Stomach (tissue), 8 donors: ENCODE measurements at regions not wholly inside any gene's neighbourhood (a gene's known extent, or its start where the extent isn't known, plus 50 kb on each side); places are given as distances from the start of the nearest gene placed in this dataset.

ENCODE experiments used
- DNase-seq, 2 donors: peaks; one replicate each; pipeline versions ENCODE4 v3.0.0 to v3.0.0-alpha.2; 2013 to 2019
- H3K27ac ChIP-seq, 5 donors: fragments of 200-600 bp in 4 of 5; sonication (generic) in 4 of 5; one replicate each; pipeline ENCODE4 v1.5.1; 2013 to 2019; ENCODE audit warnings: mild to moderate bottlenecking in 1 of 5, moderate library complexity in 1 of 5
- H3K27me3 ChIP-seq, 3 donors: fragments of 200-600 bp; sonication (generic); one replicate each; pipeline ENCODE4 v1.5.1; 2017 to 2019; ENCODE audit warnings: mixed run types in 1 of 3
- H3K36me3 ChIP-seq, 4 donors: fragments of 200-600 bp; sonication (generic); 1 replicate in 3 of 4; 2 replicates in 1 of 4; pipeline ENCODE4 v1.5.1; 2016 to 2019
- H3K4me1 ChIP-seq, 4 donors: fragments of 200-600 bp; sonication (generic); one replicate each; pipeline ENCODE4 v1.5.1; 2016 to 2019
- H3K4me3 ChIP-seq, 4 donors: fragments of 200-600 bp; sonication (generic) in 3 of 4; one replicate each; pipeline ENCODE4 v1.5.1; 2016 to 2019; ENCODE audit warnings: mild to moderate bottlenecking in 1 of 4
- H3K9me3 ChIP-seq, 4 donors: fragments of 200-600 bp; sonication (generic); one replicate each; pipeline ENCODE4 v1.5.1; 2016 to 2019
- CTCF ChIP-seq, 7 experiments: fragments of 450-650 bp in 4 of 7; fragments of 200-600 bp in 3 of 7; sonication (generic) in 3 of 7; IDR thresholded peaks; one replicate each; pipeline ENCODE4 v1.5.1; 2016 to 2019; ENCODE audit warnings: antibody characterized with exemption in 7 of 7, control low read depth in 2 of 7, mild to moderate bottlenecking in 1 of 7
- EP300 ChIP-seq: sonication (generic); formaldehyde crosslinking; IDR thresholded peaks from one replicate; pipeline ENCODE4 v1.6.1; 2017; ENCODE audit warnings: antibody characterized with exemption
- POLR2A ChIP-seq, 4 donors: fragments of 450-650 bp; IDR thresholded peaks; one replicate each; pipeline ENCODE4 v1.6.1; 2016; ENCODE audit warnings: antibody characterized with exemption in 4 of 4, control low read depth in 2 of 4, mild to moderate bottlenecking in 1 of 4, moderate library complexity in 1 of 4
- POLR2AphosphoS5 ChIP-seq, 3 donors: sonication (generic); formaldehyde crosslinking; IDR thresholded peaks; one replicate each; pipeline ENCODE4 v1.6.1; 2016; ENCODE audit warnings: antibody characterized with exemption in 3 of 3
- WGBS, 5 donors: extraction: QIAGEN DNeasy Blood & Tissue Kit in 3 of 5; methylation state at CpG; one replicate each; pipeline versions ENCODE4 v1.1.5 to v1.1.7; 2013 to 2018; 5-methylcytosine and 5-hydroxymethylcytosine counted together
- intact Hi-C: fragments of 100-400 bp; cut with DNase I; formaldehyde crosslinking; loops from one replicate; pipeline ENCODE4 v1.15.1; 2023; ENCODE audit warnings: low total_unique reads
- donor health status: healthy with polysubstance abuse.
- donor health status: Bipolar disorder and iron deficiency.
- donor health status: healthy.

DNA sequence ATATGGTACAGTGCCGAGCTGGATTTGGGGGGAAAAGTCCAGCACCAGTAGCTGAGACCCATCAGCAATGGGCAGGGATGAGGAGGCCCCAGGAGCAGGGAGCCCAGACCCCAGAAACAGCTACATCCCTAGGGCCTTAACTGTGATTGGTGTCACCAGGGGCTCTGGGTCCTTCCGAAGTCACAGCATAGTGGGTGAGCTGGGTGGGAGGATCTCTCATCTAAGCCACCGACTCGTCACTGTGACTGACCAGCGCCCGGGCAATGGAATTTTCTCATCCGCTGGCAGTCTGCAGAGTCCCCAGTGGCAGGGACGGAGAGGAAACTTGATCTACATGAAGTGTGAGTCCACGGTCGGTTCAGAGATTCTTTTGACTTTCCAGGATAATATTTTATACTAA, 186.5 kb downstream of the SH3BP4 start:
- Histone ChIP-seq H3K27ac (no peak overlapping the region), H3K27me3 (no peaks in the 10 kb centered on the region), H3K4me3 (no peak overlapping the region), H3K4me1 (peaks cover 0 to 4% (median 0%) of the 10 kb centered on the region in 4 donors), H3K36me3 (no peaks in the 10 kb centered on the region), H3K9me3 (no peaks in the 10 kb centered on the region)
- no peak for DNase-seq
- TF ChIP-seq EP300: no peak
- no peak for TF ChIP-seq POLR2A (IDR thresholded peaks at IDR 0.05)
- no peak for TF ChIP-seq CTCF (IDR thresholded peaks at IDR 0.05)
- TF ChIP-seq POLR2AphosphoS5 (IDR thresholded peaks at IDR 0.05): no peak
- 91 to 94% (median 93%) methylated on average over 10 of the region's 10 CpGs for WGBS, 5 donors
- intact Hi-C loops: loop anchor here (5.0 to 10.0 kb wide), 2 partner anchors 456 to 614 kb away; no protein-coding TSS in a partner anchor

DNA sequence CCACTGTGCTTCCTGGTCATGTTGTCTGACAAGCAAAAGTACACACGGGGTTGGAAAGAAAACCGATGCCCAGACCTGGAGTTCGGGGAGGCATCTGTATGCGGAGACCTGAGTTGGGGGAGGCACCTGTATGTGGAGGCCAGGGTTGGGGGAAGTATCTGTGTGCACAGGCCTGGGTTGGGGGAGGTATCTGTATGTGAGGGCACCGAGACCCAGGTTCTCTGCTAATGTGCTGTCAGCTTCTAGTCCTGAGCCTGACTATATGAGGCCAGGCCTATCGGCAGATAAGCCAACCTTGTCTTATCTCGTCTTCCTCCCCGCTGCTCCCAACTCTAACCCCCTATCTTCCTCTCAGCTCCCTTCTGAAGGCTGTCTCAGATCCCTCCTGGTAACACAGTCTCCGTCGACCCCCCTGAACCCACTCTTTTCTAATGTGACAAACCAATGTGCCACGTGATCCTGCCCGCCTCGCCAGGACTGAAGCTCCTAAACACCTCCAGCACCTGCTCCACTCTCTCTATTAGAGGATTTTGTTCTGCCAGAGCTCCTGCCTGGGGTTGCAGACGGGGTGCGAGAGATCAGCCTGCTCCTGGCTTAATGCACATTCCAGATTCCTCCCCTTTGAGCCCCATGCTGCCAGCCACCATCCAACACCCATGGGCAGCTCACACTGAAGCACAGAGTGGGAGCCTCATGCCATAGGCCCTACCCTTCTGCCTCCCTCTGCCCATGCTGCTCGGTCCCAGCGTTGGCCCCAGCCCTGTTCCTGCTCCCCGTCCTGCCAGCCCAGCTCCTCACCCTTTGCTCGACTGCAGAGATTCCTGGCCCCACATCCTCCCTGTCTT, 188.4 kb downstream of the SH3BP4 start:
- H3K27me3 ChIP-seq: peaks cover 0 to 3% (median 0%) of the 10 kb centered on the region in 3 donors
- 85 to 94% (median 89%) methylated on average over 19 of the region's 19 CpGs for WGBS, 5 donors
- H3K27ac ChIP-seq: no peak overlapping the region
- TF ChIP-seq CTCF (IDR thresholded peaks at IDR 0.05) (no peak), POLR2A (IDR thresholded peaks at IDR 0.05) (no peak), EP300 (no peak), POLR2AphosphoS5 (IDR thresholded peaks at IDR 0.05) (no peak)
- DNase-seq: no peak
- H3K4me3 ChIP-seq: no peak overlapping the region
- H3K36me3 ChIP-seq: no peaks in the 10 kb centered on the region
- peaks cover 0 to 4% (median 0%) of the 10 kb centered on the region in 4 donors for H3K4me1 ChIP-seq
- intact Hi-C loops: loop anchor here (5.0 to 10.0 kb wide), 2 partner anchors 455 to 612 kb away; no protein-coding TSS in a partner anchor
- H3K9me3 ChIP-seq: no peaks in the 10 kb centered on the region

DNA sequence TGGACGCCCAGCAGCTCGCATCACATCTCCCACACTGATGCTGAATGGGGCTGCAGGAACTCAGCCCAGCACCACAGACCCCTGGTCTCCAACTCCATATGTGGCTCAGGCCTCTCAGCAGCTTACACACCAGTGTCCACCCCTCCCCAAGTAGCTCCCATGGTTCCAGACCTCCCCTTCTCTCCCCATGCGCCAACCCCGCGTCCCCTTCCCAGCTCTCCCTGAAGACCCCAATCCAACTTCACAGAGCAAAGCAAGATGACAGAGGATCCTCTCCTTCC, 188.9 kb downstream of the SH3BP4 start:
- no peak for DNase-seq
- Histone ChIP-seq H3K4me1 (peaks cover 0 to 4% (median 0%) of the 10 kb centered on the region in 4 donors), H3K27me3 (peaks cover 0 to 3% (median 0%) of the 10 kb centered on the region in 3 donors), H3K9me3 (no peaks in the 10 kb centered on the region), H3K27ac (no peak overlapping the region), H3K4me3 (no peak overlapping the region), H3K36me3 (no peaks in the 10 kb centered on the region)
- no peak for TF ChIP-seq EP300
- no peak for TF ChIP-seq CTCF (IDR thresholded peaks at IDR 0.05)
- no peak for TF ChIP-seq POLR2A (IDR thresholded peaks at IDR 0.05)
- no peak for TF ChIP-seq POLR2AphosphoS5 (IDR thresholded peaks at IDR 0.05)
- WGBS, 5 donors: 88 to 98% (median 96%) methylated on average over 5 of the region's 5 CpGs
- intact Hi-C loops: no loop called here

GRCh38 chr2:235141411-235142128, 189.8 kb downstream of the SH3BP4 start:
- Histone ChIP-seq H3K9me3 (no peaks in the 10 kb centered on the region), H3K36me3 (no peaks in the 10 kb centered on the region), H3K4me1 (no peaks in the 10 kb centered on the region), H3K4me3 (no peak overlapping the region), H3K27ac (no peak overlapping the region), H3K27me3 (peaks cover 0 to 8% (median 0%) of the 10 kb centered on the region in 3 donors)
- 84 to 91% (median 88%) methylated on average over 12 of the region's 12 CpGs for WGBS, 5 donors
- intact Hi-C loops: no loop called here
- no peak for DNase-seq
- TF ChIP-seq CTCF (IDR thresholded peaks at IDR 0.05) (no peak), POLR2A (IDR thresholded peaks at IDR 0.05) (no peak), POLR2AphosphoS5 (IDR thresholded peaks at IDR 0.05) (no peak), EP300 (no peak)
